Nephron progenitor cell (in vitro differentiated cells): ENCODE measurements at regions not wholly inside any gene's neighbourhood (a gene's known extent, or its start where the extent isn't known, plus 50 kb on each side); places are given as distances from the start of the nearest gene placed in this dataset.

Source experiments
- DNase-seq: peaks from one replicate; pipeline ENCODE4 v3.0.0; 2021
- H3K27ac Mint-ChIP-seq: 2 replicates; pipeline ENCODE4 v1.8.0; 2021; ENCODE audit warnings: mild to moderate bottlenecking, moderate library complexity, mixed read lengths
- H3K27me3 Mint-ChIP-seq: 2 replicates; pipeline ENCODE4 v1.8.0; 2021; ENCODE audit warnings: mild to moderate bottlenecking, low read depth, mixed read lengths; ENCODE audit not compliant: poor library complexity
- H3K36me3 Mint-ChIP-seq: 2 replicates; pipeline ENCODE4 v1.8.0; 2021; ENCODE audit warnings: low read depth, mixed read lengths
- H3K4me1 Mint-ChIP-seq: 2 replicates; pipeline ENCODE4 v1.8.0; 2021; ENCODE audit warnings: mixed read lengths
- H3K4me3 Mint-ChIP-seq: 2 replicates; pipeline ENCODE4 v1.8.0; 2021; ENCODE audit warnings: mild to moderate bottlenecking, moderate library complexity, mixed read lengths
- H3K9me3 Mint-ChIP-seq: 2 replicates; pipeline ENCODE4 v1.8.0; 2021; ENCODE audit warnings: mild to moderate bottlenecking, moderate library complexity, mixed read lengths
- CTCF ChIP-seq: fragments of 200-600 bp; sonication (generic); IDR thresholded peaks from 2 replicates; pipeline ENCODE4 v1.5.0; 2021; ENCODE audit warnings: antibody characterized with exemption

DNA sequence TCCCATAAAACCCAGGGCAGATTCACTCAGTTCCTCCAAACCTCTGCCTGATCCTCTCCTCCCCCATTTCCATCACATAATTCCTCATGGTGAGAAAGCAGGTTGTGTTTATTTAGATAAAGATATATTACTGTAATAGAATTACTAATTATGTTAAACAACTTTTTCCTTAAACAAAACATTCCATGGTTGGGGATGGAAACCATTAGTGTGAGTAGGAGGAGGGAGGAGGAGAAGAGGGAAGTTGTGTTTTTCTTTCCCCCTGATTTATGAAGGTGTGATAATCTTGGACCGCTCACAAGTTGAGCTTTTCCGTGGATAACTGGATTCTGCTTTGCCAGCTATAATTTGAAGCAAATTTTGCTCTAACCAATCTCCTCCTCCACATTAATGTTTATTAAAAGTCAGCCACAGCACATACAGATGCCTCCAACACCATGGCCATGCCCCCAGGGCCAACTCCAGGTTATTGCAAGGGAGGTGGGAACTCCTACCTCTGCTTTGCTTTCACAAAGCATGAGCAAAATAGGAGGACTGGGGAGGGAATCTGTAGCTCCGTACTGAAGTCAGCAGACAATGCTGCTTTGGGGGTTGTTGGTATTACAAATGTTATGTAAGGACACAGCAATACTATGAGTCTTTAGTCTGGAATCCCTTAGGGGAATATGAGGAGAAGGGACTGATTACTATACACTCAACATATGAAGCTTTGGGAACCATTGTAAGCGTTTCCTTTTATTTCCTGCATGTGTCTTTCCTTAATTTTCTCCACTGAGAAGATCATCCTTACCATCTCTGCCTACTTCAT is 542.0 kb downstream of the DHX35 start:
- no peak for TF ChIP-seq CTCF
- Mint-ChIP-seq H3K9me3 (peaks cover 10% of the 10 kb centered on the region), H3K27ac (no peak overlapping the region), H3K4me1 (peaks cover 26% of the 10 kb centered on the region), H3K27me3 (peaks cover 7% of the 10 kb centered on the region), H3K4me3 (no peak overlapping the region), H3K36me3 (no peaks in the 10 kb centered on the region)
- DNase-seq: no peak

DNA sequence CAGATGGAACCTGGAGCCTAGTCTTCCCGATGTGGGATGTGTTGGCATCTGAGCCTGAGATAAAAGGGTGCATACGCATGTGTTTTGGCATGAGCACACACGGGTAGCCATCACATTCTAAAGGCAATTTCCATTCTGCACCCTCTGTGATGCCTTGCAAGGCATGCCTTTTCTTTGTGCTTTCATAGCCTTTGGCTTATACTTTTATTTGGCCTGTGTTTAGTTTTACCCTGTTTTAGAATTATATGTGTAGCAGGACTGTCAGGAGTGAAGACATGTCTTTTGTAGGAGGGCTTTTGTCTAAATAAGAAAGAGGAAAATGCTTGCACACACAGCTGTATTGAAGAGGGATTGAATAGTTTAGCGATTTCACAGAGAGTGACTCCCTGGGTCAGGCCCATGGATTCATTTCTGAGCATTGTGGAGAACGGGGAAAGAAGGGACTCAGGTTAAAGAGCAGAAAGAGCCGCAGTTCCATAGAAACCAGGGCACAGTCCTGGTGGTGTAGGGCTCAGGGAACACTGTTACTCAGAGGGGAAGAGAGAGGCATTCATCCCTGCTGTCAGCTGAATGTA is 530.2 kb downstream of the DHX35 start:
- Mint-ChIP-seq H3K27ac (no peak overlapping the region), H3K36me3 (no peaks in the 10 kb centered on the region), H3K9me3 (peaks cover 29% of the 10 kb centered on the region), H3K4me3 (no peak overlapping the region), H3K27me3 (peaks cover 8% of the 10 kb centered on the region), H3K4me1 (peaks cover 46% of the 10 kb centered on the region)
- TF ChIP-seq CTCF: no peak
- no peak for DNase-seq

DNA sequence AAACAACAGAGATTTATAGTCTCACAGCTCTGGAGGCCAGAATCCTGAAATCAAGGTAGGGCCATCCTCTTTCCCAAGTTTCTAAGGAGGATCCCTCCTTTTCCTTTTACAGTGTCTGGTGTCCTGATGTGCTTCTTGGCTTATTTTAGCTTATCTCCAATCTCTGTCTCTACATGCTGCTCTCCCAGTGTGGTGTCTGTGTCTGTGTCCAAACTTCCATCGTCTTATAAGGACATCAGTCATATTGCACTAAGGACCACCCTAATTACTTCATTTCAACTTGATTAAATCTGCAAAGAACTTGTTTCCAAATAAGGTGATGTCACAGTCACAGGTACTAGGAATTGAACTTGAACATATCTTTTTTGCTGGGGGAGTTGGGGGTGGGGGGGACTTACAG is 529.6 kb downstream of the DHX35 start:
- TF ChIP-seq CTCF: no peak
- peaks cover 47% of the 10 kb centered on the region for H3K4me1 Mint-ChIP-seq
- peaks cover 8% of the 10 kb centered on the region for H3K27me3 Mint-ChIP-seq
- DNase-seq: no peak
- H3K36me3 Mint-ChIP-seq: no peaks in the 10 kb centered on the region
- no peak overlapping the region for H3K27ac Mint-ChIP-seq
- no peak overlapping the region for H3K4me3 Mint-ChIP-seq
- H3K9me3 Mint-ChIP-seq: peaks cover 23% of the 10 kb centered on the region

GRCh38 chr20:39489986-39490560 is 527.9 kb downstream of the DHX35 start:
- Mint-ChIP-seq H3K9me3 (peaks cover 15% of the 10 kb centered on the region), H3K4me1 (peaks cover 51% of the 10 kb centered on the region), H3K4me3 (no peak overlapping the region), H3K27ac (peak overlapping the region; percentile 64), H3K36me3 (no peaks in the 10 kb centered on the region), H3K27me3 (peaks cover 8% of the 10 kb centered on the region)
- DNase-seq: no peak
- TF ChIP-seq CTCF: no peak

- no peak overlapping the region for H3K27ac Mint-ChIP-seq
- H3K4me3 Mint-ChIP-seq: no peak overlapping the region
- no peaks in the 10 kb centered on the region for H3K36me3 Mint-ChIP-seq
- H3K27me3 Mint-ChIP-seq: no peaks in the 10 kb centered on the region
- no peaks in the 10 kb centered on the region for H3K9me3 Mint-ChIP-seq
- H3K4me1 Mint-ChIP-seq: peaks cover 3% of the 10 kb centered on the region
- TF ChIP-seq CTCF: no peak
- DNase-seq: no peak
Measured at GRCh38 chr20:39480276-39481043, 518.3 kb downstream of the DHX35 start.
